ENCODE measurements at regions not wholly inside any gene's neighbourhood (a gene's known extent, or its start where the extent isn't known, plus 50 kb on each side); places are given as distances from the start of the nearest gene placed in this dataset.

GRCh38 chr20:19819149-19819548 lies 61.1 kb downstream of the RIN2 start:
- TF ChIP-seq CTCF (IDR thresholded peaks at IDR 0.05), result no peak
- H3K27me3 Mint-ChIP-seq (ENCODE audit: unreplicated experiment), result no peaks in the 10 kb centered on the region
- H3K4me3 Mint-ChIP-seq (ENCODE audit: unreplicated experiment), result no peak overlapping the region
- H3K9me3 Mint-ChIP-seq (ENCODE audit: unreplicated experiment), result no peaks in the 10 kb centered on the region
- H3K27ac Mint-ChIP-seq (ENCODE audit: unreplicated experiment), result no peak overlapping the region
- no peak for DNase-seq (ENCODE audit: extremely low spot score, unreplicated experiment)
- peaks cover 4% of the 10 kb centered on the region for H3K36me3 Mint-ChIP-seq (ENCODE audit: unreplicated experiment)
- H3K4me1 Mint-ChIP-seq (ENCODE audit: unreplicated experiment), result peaks cover 39% of the 10 kb centered on the region

GRCh38 chr20:19820555-19821211 lies 62.6 kb downstream of the RIN2 start:
- Mint-ChIP-seq H3K4me3 (ENCODE audit: unreplicated experiment) (no peak overlapping the region), H3K4me1 (ENCODE audit: unreplicated experiment) (peaks cover 29% of the 10 kb centered on the region), H3K27me3 (ENCODE audit: unreplicated experiment) (no peaks in the 10 kb centered on the region), H3K9me3 (ENCODE audit: unreplicated experiment) (no peaks in the 10 kb centered on the region), H3K27ac (ENCODE audit: unreplicated experiment) (no peak overlapping the region), H3K36me3 (ENCODE audit: unreplicated experiment) (peaks cover 8% of the 10 kb centered on the region)
- TF ChIP-seq CTCF (IDR thresholded peaks at IDR 0.05), result no peak
- DNase-seq (ENCODE audit: extremely low spot score, unreplicated experiment), result no peak

GRCh38 chr20:19821606-19822005 lies 63.5 kb downstream of the RIN2 start:
- DNase-seq (ENCODE audit: extremely low spot score, unreplicated experiment), result no peak
- H3K9me3 Mint-ChIP-seq (ENCODE audit: unreplicated experiment), result no peaks in the 10 kb centered on the region
- peak overlapping the region; percentile 19 for H3K27ac Mint-ChIP-seq (ENCODE audit: unreplicated experiment)
- H3K4me3 Mint-ChIP-seq (ENCODE audit: unreplicated experiment), result no peak overlapping the region
- TF ChIP-seq CTCF (IDR thresholded peaks at IDR 0.05), result no peak
- H3K4me1 Mint-ChIP-seq (ENCODE audit: unreplicated experiment), result peaks cover 19% of the 10 kb centered on the region
- H3K36me3 Mint-ChIP-seq (ENCODE audit: unreplicated experiment), result peaks cover 8% of the 10 kb centered on the region
- no peaks in the 10 kb centered on the region for H3K27me3 Mint-ChIP-seq (ENCODE audit: unreplicated experiment)

GRCh38 chr20:19823216-19823615 lies 65.2 kb downstream of the RIN2 start:
- H3K36me3 Mint-ChIP-seq (ENCODE audit: unreplicated experiment), result peaks cover 10% of the 10 kb centered on the region
- H3K4me3 Mint-ChIP-seq (ENCODE audit: unreplicated experiment), result no peak overlapping the region
- H3K27ac Mint-ChIP-seq (ENCODE audit: unreplicated experiment), result peak overlapping the region; percentile 23
- no peaks in the 10 kb centered on the region for H3K27me3 Mint-ChIP-seq (ENCODE audit: unreplicated experiment)
- TF ChIP-seq CTCF (IDR thresholded peaks at IDR 0.05), result no peak
- peaks cover 12% of the 10 kb centered on the region for H3K4me1 Mint-ChIP-seq (ENCODE audit: unreplicated experiment)
- DNase-seq (ENCODE audit: extremely low spot score, unreplicated experiment), result no peak
- no peaks in the 10 kb centered on the region for H3K9me3 Mint-ChIP-seq (ENCODE audit: unreplicated experiment)

- Mint-ChIP-seq H3K27ac (ENCODE audit: unreplicated experiment) (no peak overlapping the region), H3K27me3 (ENCODE audit: unreplicated experiment) (no peaks in the 10 kb centered on the region), H3K9me3 (ENCODE audit: unreplicated experiment) (no peaks in the 10 kb centered on the region), H3K36me3 (ENCODE audit: unreplicated experiment) (peaks cover 10% of the 10 kb centered on the region), H3K4me1 (ENCODE audit: unreplicated experiment) (peaks cover 13% of the 10 kb centered on the region), H3K4me3 (ENCODE audit: unreplicated experiment) (no peak overlapping the region)
- no peak for DNase-seq (ENCODE audit: extremely low spot score, unreplicated experiment)
- TF ChIP-seq CTCF (IDR thresholded peaks at IDR 0.05), result no peak
These were observed 65.9 kb downstream of the RIN2 start for GRCh38 chr20:19823971-19824370.

All from osteocyte (in vitro differentiated cells).